ENCODE measurements at regions not wholly inside any gene's neighbourhood (a gene's known extent, or its start where the extent isn't known, plus 50 kb on each side); places are given as distances from the start of the nearest gene placed in this dataset.

GRCh38 chr2:23285091-23285800 is 99.7 kb upstream of the KLHL29 start:
- TF ChIP-seq, protein P1, sequence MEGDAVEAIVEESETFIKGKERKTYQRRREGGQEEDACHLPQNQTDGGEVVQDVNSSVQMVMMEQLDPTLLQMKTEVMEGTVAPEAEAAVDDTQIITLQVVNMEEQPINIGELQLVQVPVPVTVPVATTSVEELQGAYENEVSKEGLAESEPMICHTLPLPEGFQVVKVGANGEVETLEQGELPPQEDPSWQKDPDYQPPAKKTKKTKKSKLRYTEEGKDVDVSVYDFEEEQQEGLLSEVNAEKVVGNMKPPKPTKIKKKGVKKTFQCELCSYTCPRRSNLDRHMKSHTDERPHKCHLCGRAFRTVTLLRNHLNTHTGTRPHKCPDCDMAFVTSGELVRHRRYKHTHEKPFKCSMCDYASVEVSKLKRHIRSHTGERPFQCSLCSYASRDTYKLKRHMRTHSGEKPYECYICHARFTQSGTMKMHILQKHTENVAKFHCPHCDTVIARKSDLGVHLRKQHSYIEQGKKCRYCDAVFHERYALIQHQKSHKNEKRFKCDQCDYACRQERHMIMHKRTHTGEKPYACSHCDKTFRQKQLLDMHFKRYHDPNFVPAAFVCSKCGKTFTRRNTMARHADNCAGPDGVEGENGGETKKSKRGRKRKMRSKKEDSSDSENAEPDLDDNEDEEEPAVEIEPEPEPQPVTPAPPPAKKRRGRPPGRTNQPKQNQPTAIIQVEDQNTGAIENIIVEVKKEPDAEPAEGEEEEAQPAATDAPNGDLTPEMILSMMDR (IDR thresholded peaks at IDR 0.05; ENCODE audit: low read depth, low read length, poor library complexity, severe bottlenecking) = no peak
- TF ChIP-seq EZH2phosphoT487 (IDR thresholded peaks at IDR 0.05; ENCODE audit: borderline replicate concordance, low read length) = no peak
